ENCODE measurements at regions not wholly inside any gene's neighbourhood (a gene's known extent, or its start where the extent isn't known, plus 50 kb on each side); places are given as distances from the start of the nearest gene placed in this dataset.

- no peak for DNase-seq (ENCODE audit: low read depth, low spot score)
- no peaks in the 10 kb centered on the region for H3K9me3 ChIP-seq (ENCODE audit: control insufficient read depth, insufficient read depth, low read length)
- TF ChIP-seq, protein P1, sequence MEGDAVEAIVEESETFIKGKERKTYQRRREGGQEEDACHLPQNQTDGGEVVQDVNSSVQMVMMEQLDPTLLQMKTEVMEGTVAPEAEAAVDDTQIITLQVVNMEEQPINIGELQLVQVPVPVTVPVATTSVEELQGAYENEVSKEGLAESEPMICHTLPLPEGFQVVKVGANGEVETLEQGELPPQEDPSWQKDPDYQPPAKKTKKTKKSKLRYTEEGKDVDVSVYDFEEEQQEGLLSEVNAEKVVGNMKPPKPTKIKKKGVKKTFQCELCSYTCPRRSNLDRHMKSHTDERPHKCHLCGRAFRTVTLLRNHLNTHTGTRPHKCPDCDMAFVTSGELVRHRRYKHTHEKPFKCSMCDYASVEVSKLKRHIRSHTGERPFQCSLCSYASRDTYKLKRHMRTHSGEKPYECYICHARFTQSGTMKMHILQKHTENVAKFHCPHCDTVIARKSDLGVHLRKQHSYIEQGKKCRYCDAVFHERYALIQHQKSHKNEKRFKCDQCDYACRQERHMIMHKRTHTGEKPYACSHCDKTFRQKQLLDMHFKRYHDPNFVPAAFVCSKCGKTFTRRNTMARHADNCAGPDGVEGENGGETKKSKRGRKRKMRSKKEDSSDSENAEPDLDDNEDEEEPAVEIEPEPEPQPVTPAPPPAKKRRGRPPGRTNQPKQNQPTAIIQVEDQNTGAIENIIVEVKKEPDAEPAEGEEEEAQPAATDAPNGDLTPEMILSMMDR (IDR thresholded peaks at IDR 0.05; ENCODE audit: low read depth, low read length), result no peak
- CTCF ChIA-PET, result interaction anchor here (0.6 to 1.5 kb wide), 2 partner anchors 159 to 355 kb away, joined by 3 to 4 read pairs; no protein-coding TSS in a partner anchor
- no peaks in the 10 kb centered on the region for H3K27me3 ChIP-seq (ENCODE audit: control insufficient read depth, insufficient read depth, low read length)
- H3K27ac ChIP-seq (ENCODE audit: low read depth, low read length), result no peak overlapping the region
- POLR2A ChIA-PET, result no interaction called here
- H3K4me3 ChIP-seq (ENCODE audit: low read depth, low read length), result no peak overlapping the region
Measured at GRCh38 chr12:91333966-91334365, 151.3 kb upstream of the DCN start.

DNA sequence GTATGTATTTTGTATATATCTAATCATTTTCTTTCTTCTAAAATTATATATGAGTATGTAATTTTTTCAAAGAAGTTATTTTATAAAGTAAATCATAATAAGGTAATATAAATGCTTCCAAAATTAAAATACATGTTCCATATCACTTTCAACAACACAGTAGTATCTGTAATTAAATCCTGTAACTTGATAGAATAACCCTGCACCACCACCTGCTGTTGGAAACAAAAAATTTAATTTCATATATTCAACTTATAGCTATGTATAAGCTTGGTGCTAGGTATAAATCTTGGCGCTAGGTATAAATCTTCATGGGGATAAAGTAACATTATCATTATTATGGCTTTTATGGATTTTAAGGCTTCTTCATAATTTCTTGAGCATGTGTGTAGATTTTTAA, 149.7 kb upstream of the DCN start:
- H3K9me3 ChIP-seq (ENCODE audit: control insufficient read depth, insufficient read depth, low read length), result no peaks in the 10 kb centered on the region
- TF ChIP-seq, protein P1 (IDR thresholded peaks at IDR 0.05; ENCODE audit: low read depth, low read length), result peak; percentile 35
- H3K27ac ChIP-seq (ENCODE audit: low read depth, low read length), result no peak overlapping the region
- DNase-seq (ENCODE audit: low read depth, low spot score), result no peak
- H3K27me3 ChIP-seq (ENCODE audit: control insufficient read depth, insufficient read depth, low read length), result no peaks in the 10 kb centered on the region
- CTCF ChIA-PET, result interaction anchor here (1.0 to 4.3 kb wide), 4 partner anchors 23 to 354 kb away, joined by 3 to 36 read pairs (median 8); no protein-coding TSS in a partner anchor
- H3K4me3 ChIP-seq (ENCODE audit: low read depth, low read length), result no peak overlapping the region
- POLR2A ChIA-PET, result interaction anchor here (0.6 kb wide), 1 partner anchor 163 kb away, joined by 5 read pairs; no protein-coding TSS in a partner anchor

DNA sequence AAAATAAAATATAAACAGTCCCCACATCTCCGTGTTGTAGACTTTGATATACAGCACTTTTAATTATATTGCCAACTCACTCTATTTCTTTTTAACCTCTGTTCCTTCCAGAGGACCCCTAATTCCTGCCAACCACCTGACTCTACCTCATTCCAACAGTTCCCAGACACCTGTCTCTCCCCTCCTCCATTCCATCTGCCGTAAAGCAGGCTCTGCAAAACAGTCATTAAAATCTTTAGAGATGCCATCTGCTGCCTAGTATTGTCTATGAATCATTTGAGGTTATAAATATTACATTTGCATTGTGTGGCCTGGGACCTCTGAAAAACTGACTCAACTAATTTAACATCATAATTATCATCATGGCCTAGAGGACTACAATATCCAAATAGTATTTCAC, 148.8 kb upstream of the DCN start:
- TF ChIP-seq, protein P1 (IDR thresholded peaks at IDR 0.05; ENCODE audit: low read depth, low read length), result no peak
- CTCF ChIA-PET, result interaction anchor here (0.7 to 4.3 kb wide), 7 partner anchors 24 to 373 kb away, joined by 3 to 36 read pairs (median 5); no protein-coding TSS in a partner anchor
- DNase-seq (ENCODE audit: low read depth, low spot score), result no peak
- no peaks in the 10 kb centered on the region for H3K27me3 ChIP-seq (ENCODE audit: control insufficient read depth, insufficient read depth, low read length)
- no peak overlapping the region for H3K27ac ChIP-seq (ENCODE audit: low read depth, low read length)
- no peak overlapping the region for H3K4me3 ChIP-seq (ENCODE audit: low read depth, low read length)
- H3K9me3 ChIP-seq (ENCODE audit: control insufficient read depth, insufficient read depth, low read length), result no peaks in the 10 kb centered on the region
- POLR2A ChIA-PET, result no interaction called here

- ChIA-PET CTCF (interaction anchor here (0.8 to 5.2 kb wide), 7 partner anchors 78 to 350 kb away, joined by 3 to 82 read pairs (median 6); no protein-coding TSS in a partner anchor), POLR2A (interaction anchor here (1.1 to 4.0 kb wide), 5 partner anchors 27 to 188 kb away, joined by 4 to 38 read pairs (median 5); partner anchors contain the start of gene DCN)
- no peak for DNase-seq (ENCODE audit: low read depth, low spot score)
- H3K27ac ChIP-seq (ENCODE audit: low read depth, low read length), result no peak overlapping the region
- H3K9me3 ChIP-seq (ENCODE audit: control insufficient read depth, insufficient read depth, low read length), result no peaks in the 10 kb centered on the region
- no peaks in the 10 kb centered on the region for H3K27me3 ChIP-seq (ENCODE audit: control insufficient read depth, insufficient read depth, low read length)
- TF ChIP-seq, protein P1 (IDR thresholded peaks at IDR 0.05; ENCODE audit: low read depth, low read length), result no peak
- H3K4me3 ChIP-seq (ENCODE audit: low read depth, low read length), result no peak overlapping the region
Measured at GRCh38 chr12:91328451-91328850, 145.8 kb upstream of the DCN start.

DNA sequence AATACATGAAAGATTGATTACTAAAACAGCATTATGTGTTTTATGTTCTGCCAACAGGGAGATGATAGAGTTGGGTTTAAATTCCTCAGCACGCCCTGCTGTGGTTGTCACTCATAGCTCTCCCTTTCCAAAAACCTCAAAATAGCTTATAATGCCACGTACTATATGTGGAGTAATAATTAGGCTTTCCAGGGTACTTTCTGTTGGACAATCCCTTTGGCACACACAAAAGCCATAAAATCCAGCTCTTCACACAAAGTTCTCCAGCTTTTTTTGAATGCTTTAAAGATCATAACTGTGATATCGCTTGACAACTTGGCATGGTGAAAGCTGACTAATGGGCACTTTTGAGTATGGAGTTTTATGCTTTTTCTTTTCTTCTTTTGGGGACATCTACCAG, 145.3 kb upstream of the DCN start:
- TF ChIP-seq, protein P1 (IDR thresholded peaks at IDR 0.05; ENCODE audit: low read depth, low read length), result no peak

More for the DNA sequence above, 145.3 kb upstream of the DCN start:
- H3K4me3 ChIP-seq (ENCODE audit: low read depth, low read length), result no peak overlapping the region
- ChIA-PET CTCF (interaction anchor here (0.7 to 5.2 kb wide), 8 partner anchors 18 to 350 kb away, joined by 3 to 82 read pairs (median 4); no protein-coding TSS in a partner anchor), POLR2A (interaction anchor here (1.1 to 4.0 kb wide), 6 partner anchors 27 to 187 kb away, joined by 4 to 38 read pairs (median 8); partner anchors contain the start of gene DCN)
- no peaks in the 10 kb centered on the region for H3K27me3 ChIP-seq (ENCODE audit: control insufficient read depth, insufficient read depth, low read length)
- no peak for DNase-seq (ENCODE audit: low read depth, low spot score)
- no peak overlapping the region for H3K27ac ChIP-seq (ENCODE audit: low read depth, low read length)
- no peaks in the 10 kb centered on the region for H3K9me3 ChIP-seq (ENCODE audit: control insufficient read depth, insufficient read depth, low read length)

All from AG04450 (cell line).